Astrocyte of the spinal cord (primary cell): ENCODE measurements at regions not wholly inside any gene's neighbourhood (a gene's known extent, or its start where the extent isn't known, plus 50 kb on each side); places are given as distances from the start of the nearest gene placed in this dataset.
"Not testable (repeated sequence)": the region's sequence is repeated elsewhere in the genome, so short reads cannot be mapped to it uniquely, and the experiment has no call there.

ENCODE experiments used
- DNase-seq: peaks from one replicate; pipeline ENCODE4 v3.0.0; 2011; ENCODE audit warnings: low read depth, low spot score
- H3K4me3 ChIP-seq: 2 replicates; pipeline ENCODE4 v1.5.1; 2011; ENCODE audit warnings: low read depth, mild to moderate bottlenecking, low read length, moderate library complexity
- in situ Hi-C: cut with HindIII; loops from 2 replicates; pipeline ENCODE4 v1.10.0; 2017; ENCODE audit warnings: low sequenced_read_pairs
- TF ChIP-seq, protein P1 (sequence below): IDR thresholded peaks from 2 replicates; pipeline ENCODE4 v1.5.1; 2012; ENCODE audit warnings: low read depth, mild to moderate bottlenecking, low read length, inconsistent platforms

- no peak overlapping the region for H3K4me3 ChIP-seq
- in situ Hi-C loops, result no loop called here
- TF ChIP-seq, protein P1, sequence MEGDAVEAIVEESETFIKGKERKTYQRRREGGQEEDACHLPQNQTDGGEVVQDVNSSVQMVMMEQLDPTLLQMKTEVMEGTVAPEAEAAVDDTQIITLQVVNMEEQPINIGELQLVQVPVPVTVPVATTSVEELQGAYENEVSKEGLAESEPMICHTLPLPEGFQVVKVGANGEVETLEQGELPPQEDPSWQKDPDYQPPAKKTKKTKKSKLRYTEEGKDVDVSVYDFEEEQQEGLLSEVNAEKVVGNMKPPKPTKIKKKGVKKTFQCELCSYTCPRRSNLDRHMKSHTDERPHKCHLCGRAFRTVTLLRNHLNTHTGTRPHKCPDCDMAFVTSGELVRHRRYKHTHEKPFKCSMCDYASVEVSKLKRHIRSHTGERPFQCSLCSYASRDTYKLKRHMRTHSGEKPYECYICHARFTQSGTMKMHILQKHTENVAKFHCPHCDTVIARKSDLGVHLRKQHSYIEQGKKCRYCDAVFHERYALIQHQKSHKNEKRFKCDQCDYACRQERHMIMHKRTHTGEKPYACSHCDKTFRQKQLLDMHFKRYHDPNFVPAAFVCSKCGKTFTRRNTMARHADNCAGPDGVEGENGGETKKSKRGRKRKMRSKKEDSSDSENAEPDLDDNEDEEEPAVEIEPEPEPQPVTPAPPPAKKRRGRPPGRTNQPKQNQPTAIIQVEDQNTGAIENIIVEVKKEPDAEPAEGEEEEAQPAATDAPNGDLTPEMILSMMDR, result no peak
- no peak for DNase-seq
These were observed 335.2 kb downstream of the BMP4 start for GRCh38 chr14:53621433-53621832.

- no peak for DNase-seq
- in situ Hi-C loops, result no loop called here
- no peak overlapping the region for H3K4me3 ChIP-seq
- TF ChIP-seq, protein P1, result no peak
These were observed 335.7 kb downstream of the BMP4 start for GRCh38 chr14:53620890-53621289.

DNA sequence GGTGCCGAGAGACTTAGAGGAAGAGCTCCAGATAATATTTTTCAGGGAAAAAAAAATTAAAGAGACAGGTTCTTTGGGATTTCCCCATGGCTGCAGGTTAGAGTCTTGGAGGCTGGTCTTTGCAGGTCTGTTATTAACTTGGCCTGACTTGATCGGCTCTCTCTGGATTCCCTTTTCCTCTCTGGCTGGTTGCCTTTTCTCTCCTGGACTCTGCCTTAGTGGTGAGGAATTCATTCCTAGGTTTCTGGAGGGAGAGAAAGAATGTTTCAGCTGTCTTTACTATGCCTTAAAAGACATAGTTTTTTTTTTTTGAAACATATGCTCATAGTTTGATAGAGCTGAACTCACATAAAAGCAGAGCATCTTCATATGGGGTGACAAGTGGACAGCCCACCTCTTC is 336.3 kb downstream of the BMP4 start:
- no peak overlapping the region for H3K4me3 ChIP-seq
- peak; percentile 55 for DNase-seq
- in situ Hi-C loops, result no loop called here
- TF ChIP-seq, protein P1, result no peak

DNA sequence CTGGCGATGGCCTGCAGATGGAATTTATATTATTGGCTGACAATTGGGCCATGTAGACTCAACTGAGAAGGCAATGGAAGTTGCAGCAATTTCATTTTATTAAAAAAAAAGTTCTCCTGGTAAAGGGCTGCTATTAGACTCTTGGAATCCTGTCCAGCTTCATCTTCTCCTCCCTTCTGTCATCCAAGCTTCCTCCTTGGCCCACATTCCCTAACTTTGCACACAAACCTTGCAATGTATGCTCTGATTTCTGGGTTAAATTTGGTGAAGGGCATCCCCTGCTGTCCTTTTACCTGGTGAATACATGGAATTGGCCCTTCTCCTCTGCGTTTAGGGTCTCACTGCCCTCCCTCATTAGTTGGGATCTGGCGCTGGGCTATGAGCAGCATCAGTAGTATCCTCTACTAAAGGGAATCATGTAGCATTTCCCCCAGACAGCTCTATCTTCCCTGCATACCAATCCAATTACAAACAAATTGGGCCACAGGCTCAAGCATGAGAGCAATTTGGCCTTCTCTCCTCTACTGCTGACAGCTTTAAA is 336.9 kb downstream of the BMP4 start:
- TF ChIP-seq, protein P1, result no peak
- no peak overlapping the region for H3K4me3 ChIP-seq
- DNase-seq, result peak; percentile 45
- in situ Hi-C loops, result no loop called here

DNA sequence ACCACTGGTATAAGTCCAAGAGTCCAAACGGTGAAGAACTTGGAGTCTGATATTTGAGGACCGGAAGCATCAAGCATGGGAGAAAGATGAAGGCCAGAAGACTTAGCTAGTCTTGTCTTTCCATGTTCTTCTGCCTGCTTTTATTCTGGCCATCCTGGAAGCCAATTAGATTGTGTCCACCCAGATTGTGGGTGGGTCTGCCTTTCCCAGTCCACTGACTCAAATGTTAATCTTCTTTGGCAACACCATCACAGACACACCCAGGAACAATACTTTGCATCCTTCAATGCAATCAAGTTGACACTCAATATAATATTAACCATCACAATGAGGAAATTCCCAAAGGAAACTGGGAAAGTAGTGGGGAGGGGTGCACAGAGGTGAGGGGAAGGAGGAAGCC is 340.1 kb downstream of the BMP4 start:
- H3K4me3 ChIP-seq, DNase-seq, in situ Hi-C loops: not testable (repeated sequence)

DNA sequence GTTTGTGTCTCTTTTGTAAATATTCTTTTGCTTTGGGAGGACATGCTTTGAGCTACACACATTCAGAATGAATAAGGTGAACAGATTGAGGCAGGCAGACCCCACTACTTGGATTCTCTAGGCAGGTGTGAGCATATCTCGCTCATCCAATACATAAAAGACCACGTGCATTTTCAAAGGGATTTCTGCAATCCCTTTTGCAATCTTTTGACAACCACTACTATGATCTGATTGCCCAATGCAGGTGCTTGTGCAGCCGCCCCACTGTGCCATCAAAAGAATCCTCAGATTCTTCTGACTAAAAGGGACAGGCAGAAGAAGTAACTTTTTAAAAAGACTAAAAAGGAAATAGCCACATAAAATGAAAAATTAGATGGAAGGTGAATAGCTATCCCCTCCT is 341.4 kb downstream of the BMP4 start:
- DNase-seq, result no peak
- in situ Hi-C loops, result no loop called here
- no peak overlapping the region for H3K4me3 ChIP-seq
- TF ChIP-seq, protein P1, result no peak

DNA sequence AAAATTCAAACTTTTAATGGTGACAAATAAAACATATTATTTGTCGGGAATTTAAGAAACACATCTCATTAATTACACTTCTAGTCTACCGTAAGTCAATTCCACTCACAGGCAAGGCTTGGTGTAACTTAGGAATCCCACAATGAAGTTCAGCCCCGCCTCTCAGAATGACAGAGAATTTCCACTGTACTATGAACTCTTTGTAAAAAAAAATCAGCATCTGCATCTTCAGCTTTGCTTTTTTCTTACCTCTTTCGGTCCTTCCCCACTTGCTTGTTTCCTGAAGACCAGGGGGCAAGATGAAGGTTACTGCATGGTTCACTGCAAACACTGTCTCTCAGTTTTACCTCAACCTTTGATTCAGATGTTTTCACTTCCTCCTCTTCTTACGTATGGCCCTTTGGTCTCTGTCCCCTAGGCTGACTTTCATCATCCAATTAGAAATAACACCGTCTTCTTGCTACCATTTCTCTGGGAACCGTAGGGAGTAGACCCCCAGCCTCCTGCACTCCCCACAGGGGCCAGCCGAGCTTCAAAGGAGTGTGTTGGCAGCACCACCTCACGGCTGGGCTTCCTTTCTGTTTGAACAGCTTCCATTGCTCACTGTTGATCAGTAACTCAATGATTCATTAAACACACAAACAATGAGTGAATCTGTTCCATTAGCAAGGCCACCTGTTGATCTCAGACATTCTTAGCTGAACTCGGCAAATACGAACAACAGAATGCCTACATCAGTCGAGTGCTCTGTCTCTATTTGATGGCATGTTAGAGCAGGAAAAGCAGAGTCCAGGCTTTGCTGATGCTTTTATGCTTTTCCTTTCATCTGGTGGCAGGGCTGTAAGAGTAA is 343.0 kb downstream of the BMP4 start:
- in situ Hi-C loops, result no loop called here
- no peak overlapping the region for H3K4me3 ChIP-seq
- DNase-seq, result peak; percentile 87
- TF ChIP-seq, protein P1, result no peak
